ENCODE measurements at regions not wholly inside any gene's neighbourhood (a gene's known extent, or its start where the extent isn't known, plus 50 kb on each side); places are given as distances from the start of the nearest gene placed in this dataset.

- TF ChIP-seq CTCF (IDR thresholded peaks at IDR 0.05): no peak
- no peak for TF ChIP-seq POLR2A (IDR thresholded peaks at IDR 0.05)
These were observed 936.1 kb downstream of the PLOD2 start for GRCh38 chr3:145224886-145225285.

Measured in lower leg skin (tissue), 3 donors.